A549 (cell line): ENCODE measurements at regions not wholly inside any gene's neighbourhood (a gene's known extent, or its start where the extent isn't known, plus 50 kb on each side); places are given as distances from the start of the nearest gene placed in this dataset.

ENCODE experiments used
- CTCF ChIP-seq: fragments of >200 bp; sonication (Bioruptor Twin); formaldehyde crosslinking; IDR thresholded peaks from 3 replicates; pipeline ENCODE4 v1.5.1; 2016
- ELK1 ChIP-seq: fragments of 150-350 bp; IDR thresholded peaks from 2 replicates; pipeline ENCODE4 v1.6.1; 2014; ENCODE audit warnings: low read depth, mild to moderate bottlenecking, low read length
- ESRRA ChIP-seq: fragments of 150-350 bp; IDR thresholded peaks from 2 replicates; pipeline ENCODE4 v1.6.1; 2014; ENCODE audit warnings: mild to moderate bottlenecking, low read length, borderline replicate concordance
- HMGXB4 ChIP-seq: fragments of 250-450 bp; sonication (Bioruptor Pico); IDR thresholded peaks from 2 replicates; pipeline ENCODE4 v1.5.0; 2021; ENCODE audit warnings: mild to moderate bottlenecking, moderate library complexity, borderline replicate concordance
- HOXA7 ChIP-seq: fragments of 250-450 bp; sonication (Bioruptor Pico); IDR thresholded peaks from 2 replicates; pipeline ENCODE4 v1.5.0; 2020; ENCODE audit warnings: mild to moderate bottlenecking, moderate library complexity
- JUNB ChIP-seq: fragments of >200 bp; sonication (Bioruptor Twin); formaldehyde crosslinking; IDR thresholded peaks from 2 replicates; pipeline ENCODE4 v1.6.1; 2016
- MAFK ChIP-seq: fragments of 450-650 bp; IDR thresholded peaks from 2 replicates; pipeline ENCODE4 v1.6.1; 2014; ENCODE audit not compliant: partially characterized antibody
- MAX ChIP-seq: IDR thresholded peaks from 2 replicates; pipeline ENCODE4 v1.6.1; 2012
- MYC ChIP-seq: IDR thresholded peaks from 2 replicates; pipeline ENCODE4 v1.6.1; 2012; ENCODE audit warnings: mild to moderate bottlenecking, inconsistent platforms, low read length, improper control_type of control experiment, borderline replicate concordance
- POLR2A ChIP-seq: IDR thresholded peaks from 2 replicates; pipeline ENCODE4 v1.6.1; 2012; ENCODE audit warnings: mild to moderate bottlenecking, low read length
- RCOR1 ChIP-seq: fragments of 150-350 bp; IDR thresholded peaks from 2 replicates; pipeline ENCODE4 v1.6.1; 2014; ENCODE audit warnings: antibody characterized with exemption, low read length, low read depth
- REST ChIP-seq: fragments of 200-600 bp; sonication (generic); IDR thresholded peaks from 2 replicates; pipeline ENCODE4 v1.6.1; 2016; ENCODE audit warnings: antibody characterized with exemption, mild to moderate bottlenecking, moderate library complexity
- USF2 ChIP-seq: fragments of 450-650 bp; IDR thresholded peaks from 2 replicates; pipeline ENCODE4 v1.6.1; 2014; ENCODE audit warnings: antibody characterized with exemption

- TF ChIP-seq REST = no peak
- TF ChIP-seq ELK1 = no peak
- TF ChIP-seq POLR2A = no peak
- TF ChIP-seq CTCF = no peak
- TF ChIP-seq ESRRA = no peak
- TF ChIP-seq MYC = no peak
- TF ChIP-seq HMGXB4 = no peak
- no peak for TF ChIP-seq RCOR1
- no peak for TF ChIP-seq MAX
- no peak for TF ChIP-seq JUNB
- no peak for TF ChIP-seq USF2
- no peak for TF ChIP-seq MAFK
- TF ChIP-seq HOXA7 (CRISPR knock-in tag) = no peak
Observed at GRCh38 chr3:120536642-120537041, 59.5 kb upstream of the NDUFB4 start.
